Hepatocyte (in vitro differentiated cells): ENCODE measurements at regions not wholly inside any gene's neighbourhood (a gene's known extent, or its start where the extent isn't known, plus 50 kb on each side); places are given as distances from the start of the nearest gene placed in this dataset.

Source experiments
- DNase-seq: peaks from one replicate; pipeline ENCODE4 v3.0.0-alpha.2; 2016; ENCODE audit warnings: low spot score
- H2AFZ ChIP-seq: fragments of 200-600 bp; sonication (generic); 2 replicates; pipeline ENCODE4 v1.6.0; 2016; ENCODE audit warnings: antibody characterized with exemption, mild to moderate bottlenecking
- H3K27ac ChIP-seq: fragments of 200-600 bp; sonication (generic); 2 replicates; pipeline ENCODE4 v1.5.1; 2016; ENCODE audit warnings: mild to moderate bottlenecking
- H3K27me3 ChIP-seq: fragments of 200-600 bp; sonication (generic); 2 replicates; pipeline ENCODE4 v1.6.1; 2016
- H3K36me3 ChIP-seq: fragments of 200-600 bp; sonication (generic); replicated peaks from 2 replicates; pipeline ENCODE4 v1.5.1; 2016; ENCODE audit warnings: low read depth; ENCODE audit not compliant: insufficient read depth
- H3K4me1 ChIP-seq: fragments of 200-600 bp; sonication (generic); 2 replicates; pipeline ENCODE4 v1.5.1; 2016; ENCODE audit warnings: mild to moderate bottlenecking, moderate library complexity; ENCODE audit not compliant: insufficient read depth
- H3K4me2 ChIP-seq: fragments of 200-600 bp; sonication (generic); 2 replicates; pipeline ENCODE4 v1.6.0; 2016
- H3K4me3 ChIP-seq: fragments of 200-600 bp; sonication (generic); 2 replicates; pipeline ENCODE4 v1.5.1; 2016; ENCODE audit warnings: mild to moderate bottlenecking
- H3K79me2 ChIP-seq: fragments of 200-600 bp; sonication (generic); 2 replicates; pipeline ENCODE4 v1.6.0; 2017; ENCODE audit warnings: mild to moderate bottlenecking
- H3K9me2 ChIP-seq: fragments of 200-600 bp; sonication (generic); replicated peaks from 2 replicates; pipeline ENCODE4 v1.6.0; 2017; ENCODE audit warnings: mild to moderate bottlenecking; ENCODE audit not compliant: insufficient read depth
- H3K9me3 ChIP-seq: fragments of 200-600 bp; sonication (generic); 2 replicates; pipeline ENCODE4 v1.5.1; 2016; ENCODE audit warnings: low read depth, mild to moderate bottlenecking
- H4K20me1 ChIP-seq: fragments of 200-600 bp; sonication (generic); 2 replicates; pipeline ENCODE4 v1.6.0; 2016; ENCODE audit warnings: mild to moderate bottlenecking; ENCODE audit not compliant: insufficient read depth, poor library complexity, severe bottlenecking
- EZH2 ChIP-seq: fragments of 200-600 bp; sonication (generic); IDR thresholded peaks from 2 replicates; pipeline ENCODE4 v1.6.1; 2016; ENCODE audit warnings: antibody characterized with exemption, mild to moderate bottlenecking, borderline replicate concordance
- EZH2phosphoT487 ChIP-seq: fragments of 200-600 bp; sonication (generic); IDR thresholded peaks from one replicate; pipeline ENCODE4 v1.6.1; 2018; ENCODE audit warnings: antibody characterized with exemption, mild to moderate bottlenecking, low read depth, moderate library complexity; ENCODE audit not compliant: unreplicated experiment, severe bottlenecking
- WGBS: methylation state at CpG from one replicate; pipeline ENCODE4 v1.1.6; 2016; ENCODE audit warnings: low lambda C conversion rate; ENCODE audit errors: missing lambda C conversion rate; 5-methylcytosine and 5-hydroxymethylcytosine counted together
- TF ChIP-seq, protein P1 (sequence below): fragments of 200-600 bp; sonication (generic); IDR thresholded peaks from 2 replicates; pipeline ENCODE4 v1.5.1; 2016; ENCODE audit warnings: antibody characterized with exemption, mild to moderate bottlenecking; ENCODE audit not compliant: poor library complexity

- Histone ChIP-seq H3K27me3 (no peaks in the 10 kb centered on the region), H3K9me2 (no peaks in the 10 kb centered on the region), H4K20me1 (no peaks in the 10 kb centered on the region), H3K4me2 (no peak overlapping the region), H3K36me3 (no peaks in the 10 kb centered on the region), H3K4me1 (no peaks in the 10 kb centered on the region), H3K27ac (no peak overlapping the region), H3K79me2 (no peaks in the 10 kb centered on the region), H3K4me3 (no peak overlapping the region), H3K9me3 (no peaks in the 10 kb centered on the region), H2AFZ (no peak overlapping the region)
- DNase-seq: no peak
- TF ChIP-seq EZH2phosphoT487: no peak
- TF ChIP-seq EZH2: no peak
- TF ChIP-seq, protein P1, sequence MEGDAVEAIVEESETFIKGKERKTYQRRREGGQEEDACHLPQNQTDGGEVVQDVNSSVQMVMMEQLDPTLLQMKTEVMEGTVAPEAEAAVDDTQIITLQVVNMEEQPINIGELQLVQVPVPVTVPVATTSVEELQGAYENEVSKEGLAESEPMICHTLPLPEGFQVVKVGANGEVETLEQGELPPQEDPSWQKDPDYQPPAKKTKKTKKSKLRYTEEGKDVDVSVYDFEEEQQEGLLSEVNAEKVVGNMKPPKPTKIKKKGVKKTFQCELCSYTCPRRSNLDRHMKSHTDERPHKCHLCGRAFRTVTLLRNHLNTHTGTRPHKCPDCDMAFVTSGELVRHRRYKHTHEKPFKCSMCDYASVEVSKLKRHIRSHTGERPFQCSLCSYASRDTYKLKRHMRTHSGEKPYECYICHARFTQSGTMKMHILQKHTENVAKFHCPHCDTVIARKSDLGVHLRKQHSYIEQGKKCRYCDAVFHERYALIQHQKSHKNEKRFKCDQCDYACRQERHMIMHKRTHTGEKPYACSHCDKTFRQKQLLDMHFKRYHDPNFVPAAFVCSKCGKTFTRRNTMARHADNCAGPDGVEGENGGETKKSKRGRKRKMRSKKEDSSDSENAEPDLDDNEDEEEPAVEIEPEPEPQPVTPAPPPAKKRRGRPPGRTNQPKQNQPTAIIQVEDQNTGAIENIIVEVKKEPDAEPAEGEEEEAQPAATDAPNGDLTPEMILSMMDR: no peak
Measured at GRCh38 chr4:45985038-45985437, 138.8 kb downstream of the GABRG1 start.

DNA sequence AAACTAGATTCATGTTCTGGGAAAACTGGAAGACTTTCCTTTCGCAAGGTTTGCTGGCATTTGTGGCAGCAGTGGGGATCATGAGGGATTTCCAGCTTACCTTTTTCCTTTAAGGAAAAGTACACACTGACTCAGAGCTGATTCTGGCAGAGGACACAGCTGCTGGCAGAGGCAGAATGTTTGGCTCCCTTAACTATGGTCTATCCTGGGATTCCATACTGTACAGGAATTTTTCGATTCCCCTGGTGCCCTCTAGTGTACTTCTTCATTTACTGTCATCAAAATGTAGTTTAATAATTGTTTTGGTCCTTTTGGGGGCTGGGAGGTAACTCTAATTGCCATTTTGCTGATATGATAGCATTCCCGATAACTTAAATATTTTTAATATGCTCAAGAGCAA lies 152.7 kb downstream of the GABRG1 start:
- Histone ChIP-seq H3K4me1 (no peaks in the 10 kb centered on the region), H3K36me3 (no peaks in the 10 kb centered on the region), H3K4me2 (no peak overlapping the region), H3K79me2 (no peaks in the 10 kb centered on the region), H3K4me3 (no peak overlapping the region), H3K9me3 (no peaks in the 10 kb centered on the region), H3K27ac (no peak overlapping the region), H3K27me3 (no peaks in the 10 kb centered on the region), H4K20me1 (no peaks in the 10 kb centered on the region), H3K9me2 (no peaks in the 10 kb centered on the region), H2AFZ (no peak overlapping the region)
- no peak for DNase-seq
- no peak for TF ChIP-seq EZH2
- TF ChIP-seq EZH2phosphoT487: no peak
- TF ChIP-seq, protein P1: no peak
- 74% methylated on average over 3 of the region's 3 CpGs for WGBS

GRCh38 chr4:45957353-45957752 lies 166.5 kb downstream of the GABRG1 start:
- Histone ChIP-seq H3K27me3 (no peaks in the 10 kb centered on the region), H3K9me2 (no peaks in the 10 kb centered on the region), H3K9me3 (no peaks in the 10 kb centered on the region), H3K36me3 (no peaks in the 10 kb centered on the region), H3K4me2 (no peak overlapping the region), H3K4me1 (no peaks in the 10 kb centered on the region), H3K27ac (no peak overlapping the region), H4K20me1 (no peaks in the 10 kb centered on the region), H2AFZ (no peak overlapping the region), H3K79me2 (no peaks in the 10 kb centered on the region), H3K4me3 (no peak overlapping the region)
- TF ChIP-seq, protein P1: no peak
- TF ChIP-seq EZH2: no peak
- TF ChIP-seq EZH2phosphoT487: no peak
- no peak for DNase-seq

DNA sequence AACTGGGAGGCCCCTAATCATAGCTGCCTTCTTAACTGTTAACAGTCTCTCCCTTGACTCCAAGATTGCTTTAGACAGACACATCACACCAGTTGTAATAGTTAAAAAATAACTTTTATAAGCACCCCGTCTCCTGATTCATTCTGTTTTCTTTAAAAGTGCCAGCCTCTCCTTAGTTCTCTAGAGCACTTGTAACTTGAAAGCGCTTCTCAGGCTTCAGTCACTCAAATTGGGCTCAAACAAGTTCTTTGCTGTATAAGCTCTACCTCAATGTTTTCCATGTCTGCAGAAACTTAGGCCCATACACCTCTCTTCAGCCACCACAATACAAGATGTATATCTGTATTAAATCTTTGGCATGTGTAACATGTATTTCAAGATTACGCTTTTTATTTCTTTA lies 169.6 kb downstream of the GABRG1 start:
- H3K27me3 ChIP-seq: no peaks in the 10 kb centered on the region
- no peak overlapping the region for H3K4me2 ChIP-seq
- no peaks in the 10 kb centered on the region for H4K20me1 ChIP-seq
- no peak for DNase-seq
- no peak overlapping the region for H2AFZ ChIP-seq
- H3K9me3 ChIP-seq: no peaks in the 10 kb centered on the region
- TF ChIP-seq EZH2phosphoT487 (no peak), EZH2 (no peak)
- WGBS: 45% methylated on average over 3 of the region's 3 CpGs
- no peaks in the 10 kb centered on the region for H3K79me2 ChIP-seq
- H3K4me1 ChIP-seq: no peaks in the 10 kb centered on the region
- no peaks in the 10 kb centered on the region for H3K9me2 ChIP-seq
- H3K4me3 ChIP-seq: no peak overlapping the region
- no peak overlapping the region for H3K27ac ChIP-seq
- H3K36me3 ChIP-seq: no peaks in the 10 kb centered on the region
